ENCODE measurements at regions not wholly inside any gene's neighbourhood (a gene's known extent, or its start where the extent isn't known, plus 50 kb on each side); places are given as distances from the start of the nearest gene placed in this dataset.

DNA sequence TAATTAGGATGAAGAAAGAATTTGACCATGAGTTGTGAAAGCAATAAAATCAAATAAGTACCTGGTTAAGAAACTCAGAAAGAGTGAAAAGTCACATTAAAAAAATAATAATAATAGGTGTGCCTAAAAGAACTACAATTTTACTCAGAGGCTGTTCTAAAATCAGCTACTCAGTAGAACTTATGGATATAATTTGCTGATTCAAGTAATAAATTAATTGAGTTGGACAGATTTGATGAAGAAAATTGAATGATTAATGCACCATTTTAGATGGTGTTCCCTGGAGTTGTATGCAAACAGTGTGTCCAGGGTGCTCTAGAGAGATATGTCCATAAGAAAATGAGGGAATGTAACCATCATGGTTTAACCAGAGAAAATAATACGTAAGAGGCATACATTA, 2852.5 kb downstream of the PCDH9 start:
- TF ChIP-seq, protein P1, sequence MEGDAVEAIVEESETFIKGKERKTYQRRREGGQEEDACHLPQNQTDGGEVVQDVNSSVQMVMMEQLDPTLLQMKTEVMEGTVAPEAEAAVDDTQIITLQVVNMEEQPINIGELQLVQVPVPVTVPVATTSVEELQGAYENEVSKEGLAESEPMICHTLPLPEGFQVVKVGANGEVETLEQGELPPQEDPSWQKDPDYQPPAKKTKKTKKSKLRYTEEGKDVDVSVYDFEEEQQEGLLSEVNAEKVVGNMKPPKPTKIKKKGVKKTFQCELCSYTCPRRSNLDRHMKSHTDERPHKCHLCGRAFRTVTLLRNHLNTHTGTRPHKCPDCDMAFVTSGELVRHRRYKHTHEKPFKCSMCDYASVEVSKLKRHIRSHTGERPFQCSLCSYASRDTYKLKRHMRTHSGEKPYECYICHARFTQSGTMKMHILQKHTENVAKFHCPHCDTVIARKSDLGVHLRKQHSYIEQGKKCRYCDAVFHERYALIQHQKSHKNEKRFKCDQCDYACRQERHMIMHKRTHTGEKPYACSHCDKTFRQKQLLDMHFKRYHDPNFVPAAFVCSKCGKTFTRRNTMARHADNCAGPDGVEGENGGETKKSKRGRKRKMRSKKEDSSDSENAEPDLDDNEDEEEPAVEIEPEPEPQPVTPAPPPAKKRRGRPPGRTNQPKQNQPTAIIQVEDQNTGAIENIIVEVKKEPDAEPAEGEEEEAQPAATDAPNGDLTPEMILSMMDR (IDR thresholded peaks at IDR 0.05): no peak
- TF ChIP-seq POLR2A (IDR thresholded peaks at IDR 0.05): no peak
